Loucy (cell line): ENCODE measurements at regions not wholly inside any gene's neighbourhood (a gene's known extent, or its start where the extent isn't known, plus 50 kb on each side); places are given as distances from the start of the nearest gene placed in this dataset.
"Not testable (repeated sequence)": the region's sequence is repeated elsewhere in the genome, so short reads cannot be mapped to it uniquely, and the experiment has no call there.

ENCODE experiments used
- H2AFZ ChIP-seq: fragments of 200-600 bp; sonication (generic); 2 replicates; pipeline ENCODE4 v1.6.0; 2016; ENCODE audit warnings: antibody characterized with exemption, mild to moderate bottlenecking, low read length, moderate library complexity
- H3F3A ChIP-seq: fragments of 200-600 bp; 2 replicates; pipeline ENCODE4 v1.6.0; 2016; ENCODE audit warnings: antibody characterized with exemption, low read depth, mild to moderate bottlenecking
- H3K27me3 ChIP-seq: fragments of 200-600 bp; sonication (generic); 2 replicates; pipeline ENCODE4 v1.6.1; 2014; ENCODE audit warnings: low read length, mild to moderate bottlenecking; ENCODE audit not compliant: insufficient read depth, poor library complexity, severe bottlenecking
- H3K36me3 ChIP-seq: fragments of 200-600 bp; sonication (generic); 2 replicates; pipeline ENCODE4 v1.6.1; 2016; ENCODE audit warnings: low read length; ENCODE audit not compliant: insufficient read depth
- H3K4me1 ChIP-seq: fragments of 200-600 bp; sonication (generic); 2 replicates; pipeline ENCODE4 v1.5.1; 2014; ENCODE audit warnings: low read length, mild to moderate bottlenecking; ENCODE audit not compliant: insufficient read depth, poor library complexity, severe bottlenecking
- H3K4me2 ChIP-seq: fragments of 200-600 bp; sonication (generic); 2 replicates; pipeline ENCODE4 v1.6.0; 2014; ENCODE audit warnings: antibody characterized with exemption, low read length, low read depth, mild to moderate bottlenecking; ENCODE audit not compliant: poor library complexity, severe bottlenecking
- H3K4me3 ChIP-seq: fragments of 200-600 bp; sonication (generic); 2 replicates; pipeline ENCODE4 v1.5.1; 2014; ENCODE audit warnings: low read length, mild to moderate bottlenecking, mixed read lengths; ENCODE audit not compliant: poor library complexity, severe bottlenecking
- H3K79me2 ChIP-seq: fragments of 200-600 bp; sonication (generic); 2 replicates; pipeline ENCODE4 v1.6.1; 2014; ENCODE audit warnings: low read length; ENCODE audit not compliant: insufficient read depth
- H3K9ac ChIP-seq: fragments of 200-600 bp; sonication (generic); 2 replicates; pipeline ENCODE4 v1.6.0; 2014; ENCODE audit warnings: mild to moderate bottlenecking, low read depth, low read length, moderate library complexity; ENCODE audit not compliant: poor library complexity, severe bottlenecking
- H3K9me2 ChIP-seq: fragments of 200-600 bp; sonication (generic); replicated peaks from 2 replicates; pipeline ENCODE4 v1.6.1; 2016; ENCODE audit warnings: low read depth, low read length, mixed read lengths
- H3K9me3 ChIP-seq: fragments of 200-600 bp; sonication (generic); 2 replicates; pipeline ENCODE4 v1.6.1; 2014; ENCODE audit warnings: mild to moderate bottlenecking, antibody characterized with exemption, low read length, low read depth; ENCODE audit not compliant: insufficient read depth
- H4K20me1 ChIP-seq: fragments of 200-600 bp; sonication (generic); 2 replicates; pipeline ENCODE4 v1.6.0; 2014; ENCODE audit warnings: antibody characterized with exemption, low read length, mild to moderate bottlenecking; ENCODE audit not compliant: insufficient read depth, poor library complexity, severe bottlenecking
- CTCF ChIP-seq: fragments of 200-600 bp; sonication (generic); conservative IDR thresholded peaks from 2 replicates; pipeline ENCODE4 v1.5.1; 2014; ENCODE audit warnings: mild to moderate bottlenecking, antibody characterized with exemption, low read length
- EZH2phosphoT487 ChIP-seq: fragments of 200-600 bp; IDR thresholded peaks from 2 replicates; pipeline ENCODE4 v1.6.1; 2018; ENCODE audit warnings: antibody characterized with exemption, mild to moderate bottlenecking, moderate library complexity, borderline replicate concordance

- Histone ChIP-seq H3K79me2 (no peaks in the 10 kb centered on the region), H3K36me3 (no peaks in the 10 kb centered on the region), H3K4me3 (no peak overlapping the region), H3K9ac (no peak overlapping the region), H4K20me1 (no peaks in the 10 kb centered on the region), H3K4me2 (no peak overlapping the region), H3K9me3 (peaks cover 2% of the 10 kb centered on the region; the same call in 1 of the 2 replicates), H3K9me2 (no peaks in the 10 kb centered on the region), H2AFZ (no peak overlapping the region), H3K27me3 (no peaks in the 10 kb centered on the region), H3K4me1 (no peaks in the 10 kb centered on the region), H3F3A (no peaks in the 10 kb centered on the region)
- no peak for TF ChIP-seq EZH2phosphoT487
- no peak for TF ChIP-seq CTCF
Observed at GRCh38 chr15:26197060-26197459, 333.9 kb upstream of the ATP10A start.

GRCh38 chr15:26191193-26191592, 328.1 kb upstream of the ATP10A start:
- H3K4me3 ChIP-seq = no peak overlapping the region
- no peaks in the 10 kb centered on the region for H4K20me1 ChIP-seq
- no peaks in the 10 kb centered on the region for H3K36me3 ChIP-seq
- no peak overlapping the region for H3K9ac ChIP-seq
- no peaks in the 10 kb centered on the region for H3K9me2 ChIP-seq
- H3K27me3 ChIP-seq = no peaks in the 10 kb centered on the region
- peaks cover 3% of the 10 kb centered on the region; the same call in 1 of the 2 replicates for H3K9me3 ChIP-seq
- TF ChIP-seq CTCF (no peak), EZH2phosphoT487 (no peak)
- H3K4me1 ChIP-seq = no peaks in the 10 kb centered on the region
- H2AFZ ChIP-seq = no peak overlapping the region
- H3K79me2 ChIP-seq = no peaks in the 10 kb centered on the region
- no peak overlapping the region for H3K4me2 ChIP-seq
- no peaks in the 10 kb centered on the region for H3F3A ChIP-seq

GRCh38 chr15:26186138-26186537, 323.0 kb upstream of the ATP10A start:
- H2AFZ ChIP-seq, H3K27me3 ChIP-seq, H3K4me1 ChIP-seq, H3K9me3 ChIP-seq, H3K4me3 ChIP-seq, H3K4me2 ChIP-seq, H4K20me1 ChIP-seq, H3K9ac ChIP-seq, H3K36me3 ChIP-seq, H3K9me2 ChIP-seq, H3F3A ChIP-seq, H3K79me2 ChIP-seq: not testable (repeated sequence)

GRCh38 chr15:26182441-26182840, 319.3 kb upstream of the ATP10A start:
- Histone ChIP-seq H3K27me3 (no peaks in the 10 kb centered on the region), H3K4me3 (no peak overlapping the region), H3K79me2 (no peaks in the 10 kb centered on the region), H4K20me1 (no peaks in the 10 kb centered on the region), H3K9me2 (no peaks in the 10 kb centered on the region), H3K9me3 (peaks cover 3% of the 10 kb centered on the region; the same call in 1 of the 2 replicates), H3K36me3 (no peaks in the 10 kb centered on the region), H2AFZ (no peak overlapping the region), H3K9ac (no peak overlapping the region), H3K4me1 (no peaks in the 10 kb centered on the region), H3K4me2 (no peak overlapping the region), H3F3A (no peaks in the 10 kb centered on the region)
- TF ChIP-seq EZH2phosphoT487 (no peak), CTCF (no peak)
